GM11168 (cell line): ENCODE measurements at regions not wholly inside any gene's neighbourhood (a gene's known extent, or its start where the extent isn't known, plus 50 kb on each side); places are given as distances from the start of the nearest gene placed in this dataset.

Source experiments
- in situ Hi-C: fragments of 300-500 bp; cut with MboI; formaldehyde crosslinking; loops from one replicate; pipeline ENCODE4 v1.12.0; 2022; ENCODE audit warnings: low sequenced_read_pairs; ENCODE audit not compliant: unreplicated experiment

- in situ Hi-C loops = no loop called here
Observed at GRCh38 chr10:2761311-2761710, 306.0 kb upstream of the PFKP start.

DNA sequence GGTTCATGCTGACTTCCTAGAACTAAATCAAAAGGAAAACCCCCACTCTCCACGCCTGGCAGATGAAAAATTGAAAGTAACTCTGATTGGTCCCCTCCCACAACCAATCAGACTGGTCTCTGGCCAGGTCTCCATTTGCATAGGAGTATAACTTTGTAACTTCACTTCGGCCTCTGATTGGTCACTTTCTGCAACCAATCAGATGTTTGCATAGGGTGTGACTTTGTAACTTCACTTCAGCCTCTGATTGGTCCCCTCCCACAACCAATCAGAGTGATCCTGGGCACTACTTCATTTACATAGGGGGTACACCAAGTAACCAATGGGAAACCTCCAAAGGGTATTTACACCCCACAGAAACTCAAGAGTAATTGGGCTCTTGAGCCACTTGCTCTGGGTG is 306.6 kb upstream of the PFKP start:
- in situ Hi-C loops = no loop called here

DNA sequence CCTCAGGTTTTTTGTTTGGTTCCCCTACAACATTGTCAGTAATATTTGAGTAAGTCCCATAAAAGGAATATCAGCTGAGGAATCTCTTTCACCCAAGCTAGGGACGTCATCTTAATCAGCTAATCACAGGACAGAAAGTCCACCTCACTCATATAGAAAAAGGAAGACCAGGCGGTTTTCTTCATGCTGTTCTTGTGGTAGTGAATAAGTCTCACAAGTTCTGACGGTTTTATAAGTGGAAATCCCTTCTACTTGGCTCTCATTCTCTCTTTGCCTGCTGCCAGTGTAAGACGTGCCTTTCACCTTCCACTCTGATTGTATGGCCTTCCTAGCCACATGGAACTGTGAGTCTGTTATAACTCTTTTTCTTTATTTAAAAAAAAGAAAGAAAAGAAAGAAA is 308.1 kb upstream of the PFKP start:
- in situ Hi-C loops = no loop called here

DNA sequence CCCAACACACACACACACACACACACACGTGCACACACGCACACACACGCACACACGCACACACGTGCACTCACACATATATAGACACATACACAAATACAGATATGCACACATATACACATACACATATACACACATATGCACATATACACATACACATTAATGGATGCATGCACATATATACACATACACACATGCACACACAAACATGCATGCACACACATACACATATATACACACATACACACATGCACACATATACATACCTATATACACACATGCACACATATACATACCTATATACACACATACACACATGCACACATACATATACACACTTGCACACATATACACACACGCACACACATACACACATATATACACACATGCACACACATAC is 312.4 kb upstream of the PFKP start:
- in situ Hi-C loops = no loop called here

DNA sequence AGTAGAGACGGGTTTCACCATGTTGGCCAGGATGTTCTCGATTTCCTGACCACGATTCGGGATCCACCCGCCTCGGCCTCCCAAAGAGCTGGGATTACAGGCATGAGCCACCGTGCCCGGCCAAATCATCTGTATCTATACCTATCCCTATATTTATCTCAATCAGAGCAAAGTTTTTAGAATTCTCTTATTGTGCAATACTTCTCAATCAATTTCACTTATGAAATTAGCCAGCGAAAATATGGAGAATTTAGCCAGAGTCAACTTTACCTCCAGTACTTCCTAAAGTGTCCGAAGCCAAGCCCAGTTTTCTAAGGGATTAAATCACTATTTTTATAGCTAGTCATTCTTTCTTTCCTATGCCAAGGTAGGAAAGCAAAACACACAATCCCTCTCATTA is 319.1 kb upstream of the PFKP start:
- in situ Hi-C loops = no loop called here

DNA sequence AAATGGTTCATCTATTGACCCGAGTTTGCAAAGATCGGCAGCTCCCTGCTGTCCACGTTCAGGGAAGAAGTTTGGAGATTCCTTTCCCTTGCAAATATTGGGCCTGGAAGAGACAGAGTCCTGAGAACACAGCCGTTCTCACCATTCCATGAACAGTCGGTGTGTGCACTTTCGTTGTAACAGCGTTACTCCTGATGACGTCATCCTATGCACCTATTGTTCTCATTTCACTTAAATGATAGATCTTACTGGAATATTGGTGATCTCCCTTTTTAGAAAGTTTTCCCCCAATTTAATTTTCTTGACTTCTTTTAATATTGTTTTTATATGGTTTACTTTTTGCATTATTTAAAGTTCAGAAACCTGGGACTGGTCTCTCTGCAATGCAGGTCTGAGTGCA is 320.7 kb upstream of the PFKP start:
- in situ Hi-C loops = no loop called here

DNA sequence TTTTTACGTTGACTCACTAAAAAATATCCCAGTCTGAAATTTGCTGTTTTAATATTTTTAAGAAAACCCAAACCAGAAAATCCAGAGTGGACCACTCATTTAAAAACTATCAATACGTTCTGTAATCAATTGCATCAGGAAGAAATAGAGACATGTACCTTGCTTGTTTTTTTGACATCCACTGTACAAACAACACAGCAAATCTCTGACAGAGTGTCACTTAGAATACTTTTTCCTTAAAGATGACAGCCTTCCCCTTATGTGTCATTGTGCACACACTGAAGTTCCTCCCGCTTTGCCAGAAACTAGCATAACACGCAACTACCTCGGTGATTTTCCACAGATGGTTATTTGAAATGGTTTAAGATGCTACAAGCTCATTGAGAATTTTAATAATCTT is 321.7 kb upstream of the PFKP start:
- in situ Hi-C loops = no loop called here

- in situ Hi-C loops = no loop called here
Observed at GRCh38 chr10:2744547-2745200, 322.7 kb upstream of the PFKP start.

DNA sequence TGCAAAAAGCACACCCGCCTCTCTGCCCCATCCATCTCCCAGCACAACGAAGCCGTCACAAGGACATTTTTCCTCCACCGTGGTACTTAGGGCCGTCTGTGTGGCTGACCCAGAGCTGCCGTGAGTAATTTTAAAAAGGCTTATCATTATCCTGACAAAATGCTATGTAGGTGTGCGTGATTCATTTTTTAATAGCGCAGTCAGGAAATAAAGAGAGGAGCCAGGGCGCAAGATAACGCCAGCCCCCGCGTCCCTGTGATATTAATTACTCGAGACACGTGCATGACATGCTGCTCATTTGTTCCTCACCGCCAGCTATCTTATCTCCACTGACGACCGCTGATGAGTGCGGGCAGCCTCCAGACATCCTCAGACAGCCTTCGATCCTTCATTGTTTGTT is 332.7 kb upstream of the PFKP start:
- in situ Hi-C loops = no loop called here

- in situ Hi-C loops = no loop called here
Observed at GRCh38 chr10:2733278-2733963, 333.9 kb upstream of the PFKP start.

DNA sequence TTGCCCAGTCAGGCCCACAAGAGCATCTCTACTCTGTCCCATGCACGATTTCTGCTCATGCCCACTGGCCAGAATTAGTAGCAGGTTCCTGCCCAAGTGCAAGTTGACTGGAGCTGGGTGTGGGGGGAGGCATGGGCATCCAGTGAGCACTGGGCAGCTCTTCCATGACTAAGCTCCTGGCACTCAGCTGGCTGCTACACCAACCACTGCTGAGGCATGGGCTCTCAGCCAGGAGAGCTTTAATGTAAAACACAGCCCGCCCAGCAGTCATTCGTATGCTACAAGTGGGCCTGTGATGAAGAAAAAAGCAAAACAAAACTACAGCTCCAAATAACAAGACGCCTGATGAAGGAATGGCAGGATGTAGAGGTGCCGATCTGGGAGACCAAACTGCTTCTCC is 335.4 kb upstream of the PFKP start:
- in situ Hi-C loops = no loop called here

GRCh38 chr10:2729197-2729596 is 338.2 kb upstream of the PFKP start:
- in situ Hi-C loops = no loop called here

DNA sequence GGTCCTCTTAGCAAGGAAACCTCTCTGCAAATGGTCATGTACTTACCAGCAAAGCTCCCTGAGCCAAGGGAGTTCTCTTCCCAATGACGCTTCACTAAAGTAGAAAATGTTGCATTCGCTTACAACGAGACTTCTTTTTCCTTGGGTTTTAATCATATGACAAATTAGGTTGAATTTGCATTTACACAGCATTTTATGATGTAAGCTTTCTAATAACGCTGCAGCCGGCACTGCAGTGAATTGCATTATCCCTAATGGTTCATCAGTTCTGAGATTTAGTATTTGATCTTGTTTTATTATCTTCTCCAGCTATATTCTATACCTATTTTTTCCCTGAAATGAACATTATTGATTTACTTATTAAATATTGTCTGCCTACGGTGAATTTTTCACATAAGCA is 339.3 kb upstream of the PFKP start:
- in situ Hi-C loops = no loop called here

DNA sequence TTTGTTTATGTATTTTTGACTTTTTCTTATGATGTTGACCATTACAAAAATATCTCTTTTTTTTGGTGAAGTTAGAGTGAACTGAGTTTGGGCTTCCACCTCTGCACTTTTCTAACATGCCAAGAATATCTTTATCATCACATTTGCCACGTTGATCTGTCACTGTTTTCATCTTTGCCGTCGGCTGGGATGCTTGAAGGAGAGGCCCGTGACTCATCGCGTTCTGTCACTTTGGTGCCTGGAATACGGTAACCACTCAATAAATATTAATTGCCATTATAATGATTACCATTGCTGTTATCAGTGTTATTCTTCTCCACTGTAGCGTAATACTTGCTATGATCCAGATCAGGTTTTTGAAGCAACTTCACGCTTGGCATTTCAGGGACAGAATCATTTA is 350.8 kb upstream of the PFKP start:
- in situ Hi-C loops = no loop called here

DNA sequence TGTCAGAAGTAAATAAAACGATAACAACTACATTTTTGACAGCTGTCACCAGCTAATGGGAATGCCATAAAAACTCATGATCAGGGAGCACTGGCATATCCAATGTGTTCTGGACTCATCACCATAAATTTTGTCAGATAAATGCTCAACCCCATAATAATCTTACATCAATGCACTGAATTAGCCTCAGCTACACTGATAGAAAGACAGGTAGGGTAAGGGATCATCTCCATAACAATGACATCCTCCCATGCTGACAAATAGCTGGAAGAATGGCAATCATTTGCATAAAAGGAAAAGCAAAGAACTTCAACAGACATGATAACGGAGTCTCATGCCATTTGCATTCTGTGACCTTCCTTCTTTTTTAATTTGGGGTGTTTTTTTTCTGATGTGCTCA is 352.8 kb upstream of the PFKP start:
- in situ Hi-C loops = no loop called here

GRCh38 chr10:2703953-2704352 is 363.4 kb upstream of the PFKP start:
- in situ Hi-C loops = no loop called here

GRCh38 chr10:2701802-2702201 is 365.5 kb upstream of the PFKP start:
- in situ Hi-C loops = no loop called here

GRCh38 chr10:2700626-2701305 is 366.6 kb upstream of the PFKP start:
- in situ Hi-C loops = no loop called here

GRCh38 chr10:2688958-2689357 is 378.4 kb upstream of the PFKP start:
- in situ Hi-C loops = no loop called here

DNA sequence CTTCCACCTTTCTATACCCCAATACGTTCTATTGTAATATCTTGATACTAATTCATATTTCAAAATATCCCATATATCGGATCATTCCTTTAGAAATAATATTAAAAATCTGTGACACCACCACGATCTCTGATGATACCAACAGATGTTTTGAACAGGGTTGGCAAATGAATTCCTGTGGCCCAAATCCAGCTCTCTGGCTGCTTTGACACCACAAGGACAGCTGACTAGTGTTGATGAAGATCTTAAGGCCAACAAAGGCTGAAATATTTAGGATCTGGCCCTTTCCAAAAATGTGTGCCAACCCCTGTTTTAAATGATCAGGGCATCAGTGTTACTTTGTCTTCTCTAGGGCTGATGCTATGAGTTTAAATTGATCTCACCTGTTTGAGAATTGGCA is 380.7 kb upstream of the PFKP start:
- in situ Hi-C loops = no loop called here

GRCh38 chr10:2682491-2682890 is 384.9 kb upstream of the PFKP start:
- in situ Hi-C loops = no loop called here

DNA sequence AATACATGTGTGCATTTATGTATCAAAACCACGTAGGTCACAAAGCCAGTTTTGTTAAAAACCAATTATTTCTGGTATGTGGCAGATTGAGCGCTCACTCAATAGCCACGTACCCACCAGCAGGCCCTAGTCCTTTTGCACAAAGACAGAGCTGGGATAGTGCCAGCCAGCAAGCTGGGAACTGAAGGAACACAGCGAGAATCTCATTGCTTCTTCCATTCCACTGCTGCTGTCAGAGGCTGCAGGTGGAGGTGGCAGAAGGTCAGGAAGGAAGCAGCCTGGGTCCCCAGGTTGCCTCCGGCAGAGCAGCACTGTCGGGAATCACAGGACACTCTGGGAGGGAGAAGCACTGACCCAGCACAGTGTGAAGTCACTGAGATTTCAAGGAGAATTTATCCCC is 385.5 kb upstream of the PFKP start:
- in situ Hi-C loops = no loop called here
